ENCODE measurements at regions not wholly inside any gene's neighbourhood (a gene's known extent, or its start where the extent isn't known, plus 50 kb on each side); places are given as distances from the start of the nearest gene placed in this dataset.

GRCh38 chr7:7118822-7119221 lies 63.5 kb upstream of the C1GALT1 start:
- no peak overlapping the region for H3K4me3 ChIP-seq (ENCODE audit: low read length)
- no peaks in the 10 kb centered on the region for H3K79me2 ChIP-seq (replicated peaks; ENCODE audit: insufficient read depth, low read length)
- H3K27ac ChIP-seq (ENCODE audit: low read length), result no peak overlapping the region
- no peak overlapping the region for H3K4me2 ChIP-seq (ENCODE audit: low read length)
- H2AFZ ChIP-seq (ENCODE audit: low read depth, low read length), result no peak overlapping the region
- no peak for TF ChIP-seq CTCF (IDR thresholded peaks at IDR 0.05; ENCODE audit: poor library complexity, severe bottlenecking)
- no peak for TF ChIP-seq REST (IDR thresholded peaks at IDR 0.05; ENCODE audit: borderline replicate concordance)
- no peak for TF ChIP-seq SMC3 (conservative IDR thresholded peaks at IDR 0.05; ENCODE audit: poor library complexity)
- TF ChIP-seq EZH2 (IDR thresholded peaks at IDR 0.05; ENCODE audit: borderline replicate concordance, insufficient read depth, low read length, poor library complexity, severe bottlenecking), result no peak
- no peak for TF ChIP-seq RAD21 (conservative IDR thresholded peaks at IDR 0.05)
- TF ChIP-seq EP300 (conservative IDR thresholded peaks at IDR 0.05; ENCODE audit: poor library complexity, severe bottlenecking), result no peak
- TF ChIP-seq TAF1 (IDR thresholded peaks at IDR 0.05; ENCODE audit: low read depth), result no peak
- no peak for TF ChIP-seq POLR2AphosphoS5 (IDR thresholded peaks at IDR 0.05)
- no peak for TF ChIP-seq MXI1 (conservative IDR thresholded peaks at IDR 0.05; ENCODE audit: poor library complexity, severe bottlenecking)
- H3K36me3 ChIP-seq (ENCODE audit: insufficient read depth, low read length), result no peaks in the 10 kb centered on the region
- H4K20me1 ChIP-seq (ENCODE audit: insufficient read depth), result no peaks in the 10 kb centered on the region
- no peaks in the 10 kb centered on the region for H3F3A ChIP-seq (ENCODE audit: insufficient read depth, low read length, poor library complexity, severe bottlenecking)
- H3K27me3 ChIP-seq (ENCODE audit: insufficient read depth, low read depth, low read length), result no peaks in the 10 kb centered on the region
- H3K9me2 ChIP-seq (ENCODE audit: insufficient read depth, low read length), result no peaks in the 10 kb centered on the region
- no peaks in the 10 kb centered on the region for H3K9me3 ChIP-seq (ENCODE audit: low read length)
- H3K9ac ChIP-seq (ENCODE audit: low read length), result no peak overlapping the region

GRCh38 chr7:7119729-7120128 lies 62.6 kb upstream of the C1GALT1 start:
- H2AFZ ChIP-seq (ENCODE audit: low read depth, low read length), result no peak overlapping the region
- TF ChIP-seq REST (IDR thresholded peaks at IDR 0.05; ENCODE audit: borderline replicate concordance), result no peak
- TF ChIP-seq EZH2 (IDR thresholded peaks at IDR 0.05; ENCODE audit: borderline replicate concordance, insufficient read depth, low read length, poor library complexity, severe bottlenecking), result no peak
- no peak for TF ChIP-seq SMC3 (conservative IDR thresholded peaks at IDR 0.05; ENCODE audit: poor library complexity)
- TF ChIP-seq RAD21 (conservative IDR thresholded peaks at IDR 0.05), result no peak
- no peak for TF ChIP-seq TAF1 (IDR thresholded peaks at IDR 0.05; ENCODE audit: low read depth)
- TF ChIP-seq MXI1 (conservative IDR thresholded peaks at IDR 0.05; ENCODE audit: poor library complexity, severe bottlenecking), result no peak
- no peak for TF ChIP-seq POLR2AphosphoS5 (IDR thresholded peaks at IDR 0.05)
- TF ChIP-seq CTCF (IDR thresholded peaks at IDR 0.05; ENCODE audit: poor library complexity, severe bottlenecking), result no peak
- no peak for TF ChIP-seq EP300 (conservative IDR thresholded peaks at IDR 0.05; ENCODE audit: poor library complexity, severe bottlenecking)
- no peak overlapping the region for H3K4me2 ChIP-seq (ENCODE audit: low read length)
- no peaks in the 10 kb centered on the region for H3K9me3 ChIP-seq (ENCODE audit: low read length)
- H3K9ac ChIP-seq (ENCODE audit: low read length), result no peak overlapping the region
- H3K27me3 ChIP-seq (ENCODE audit: insufficient read depth, low read depth, low read length), result no peaks in the 10 kb centered on the region
- no peak overlapping the region for H3K27ac ChIP-seq (ENCODE audit: low read length)
- no peaks in the 10 kb centered on the region for H3K9me2 ChIP-seq (ENCODE audit: insufficient read depth, low read length)
- no peaks in the 10 kb centered on the region for H3K36me3 ChIP-seq (ENCODE audit: insufficient read depth, low read length)
- no peak overlapping the region for H3K4me3 ChIP-seq (ENCODE audit: low read length)
- H4K20me1 ChIP-seq (ENCODE audit: insufficient read depth), result no peaks in the 10 kb centered on the region
- H3K79me2 ChIP-seq (replicated peaks; ENCODE audit: insufficient read depth, low read length), result no peaks in the 10 kb centered on the region
- H3F3A ChIP-seq (ENCODE audit: insufficient read depth, low read length, poor library complexity, severe bottlenecking), result no peaks in the 10 kb centered on the region
